GM12878 (cell line): ENCODE measurements at regions not wholly inside any gene's neighbourhood (a gene's known extent, or its start where the extent isn't known, plus 50 kb on each side); places are given as distances from the start of the nearest gene placed in this dataset.
A peak's percentile ranks its signal among the peaks of the same experiment; 100 is the strongest.

ENCODE experiments used
- ATAC-seq: fragments of 200-7000 bp; cut with Tn5 transposase; 3 replicates; pipeline ENCODE4 v1.9.1; 2020; ENCODE audit warnings: mild to moderate bottlenecking, moderate library complexity
- BruUV-seq: library from RNA; stranded (reverse); fragments of 400-500 nt; replicated peaks from 2 replicates; lab custom pipeline; 2021; lab: Mats Ljungman, UMichigan
- CTCF ChIA-PET: fragments of 300-600 bp; sonication (Branson Sonifier 250); formaldehyde crosslinking; extraction: SDS; loops from one replicate; lab custom pipeline; 2021; ENCODE audit warnings: inconsistent platforms; lab: Yijun Ruan, JAX
- POLR2A ChIA-PET: fragments of 350-600 bp; formaldehyde crosslinking; extraction: SDS; loops from one replicate; lab custom pipeline; 2021; ENCODE audit warnings: inconsistent platforms; lab: Charles Lee
- RAD21 ChIA-PET: fragments of 300-600 bp; sonication (Branson Sonifier 250); formaldehyde crosslinking; loops from one replicate; lab custom pipeline; 2023; ENCODE audit warnings: antibody characterized with exemption; ENCODE audit not compliant: unreplicated experiment; lab: Charles Lee
- SMC1A ChIA-PET: fragments of 300-600 bp; sonication (Branson Sonifier 250); formaldehyde crosslinking; loops from one replicate; lab custom pipeline; 2023; ENCODE audit not compliant: unreplicated experiment, uncharacterized antibody; lab: Charles Lee
- DNase-seq: peaks from one replicate; pipeline ENCODE4 v3.0.0-alpha.2; 2011; ENCODE audit warnings: low read depth, low spot score
- FAIRE-seq: peaks from 3 replicates; lab custom pipeline; 2011; peaks lifted over from hg19 to GRCh38; lab: Jason Lieb, UNC
- H2AFZ ChIP-seq: 2 replicates; pipeline ENCODE4 v1.6.0; 2011; ENCODE audit warnings: low read depth, low read length, control low read depth; ENCODE audit not compliant: control insufficient read depth
- H3K27ac ChIP-seq: 2 replicates; pipeline ENCODE4 v1.5.1; 2011; ENCODE audit warnings: control low read depth; ENCODE audit not compliant: control insufficient read depth, insufficient read depth
- H3K27me3 ChIP-seq, 2 experiments: replicated peaks in 1 of 2; 2 replicates each; pipeline versions ENCODE4 v1.6.0 to v1.6.1; 2011; ENCODE audit warnings: low read length in 1 of 2; ENCODE audit not compliant: control insufficient read depth in 2 of 2, insufficient read depth in 2 of 2
- H3K36me3 ChIP-seq, 2 experiments: 2 replicates each; pipeline ENCODE4 v1.5.1; 2011; ENCODE audit warnings: low read length in 1 of 2; ENCODE audit not compliant: control insufficient read depth in 2 of 2, insufficient read depth in 2 of 2
- H3K4me1 ChIP-seq: 2 replicates; pipeline ENCODE4 v1.6.1; 2011; ENCODE audit warnings: mild to moderate bottlenecking, low read length, moderate library complexity, mixed read lengths; ENCODE audit not compliant: control insufficient read depth, insufficient read depth
- H3K4me2 ChIP-seq: 2 replicates; pipeline ENCODE4 v1.6.0; 2011; ENCODE audit warnings: control low read depth; ENCODE audit not compliant: control insufficient read depth, insufficient read depth
- H3K4me3 ChIP-seq: fragments of 200-600 bp; sonication (generic); 2 replicates; pipeline ENCODE4 v1.5.1; 2016
- H3K79me2 ChIP-seq: 2 replicates; pipeline ENCODE4 v1.6.0; 2011; ENCODE audit warnings: low read length; ENCODE audit not compliant: control insufficient read depth, insufficient read depth
- H3K9ac ChIP-seq: 2 replicates; pipeline ENCODE4 v1.8.0; 2011; ENCODE audit warnings: low read length, control low read depth, mixed read lengths; ENCODE audit not compliant: control insufficient read depth, insufficient read depth
- H3K9me3 ChIP-seq: replicated peaks from 3 replicates; pipeline ENCODE4 v1.5.1; 2011; ENCODE audit warnings: mild to moderate bottlenecking, low read length; ENCODE audit not compliant: control insufficient read depth, insufficient read depth
- H4K20me1 ChIP-seq: 2 replicates; pipeline ENCODE4 v1.6.0; 2011; ENCODE audit not compliant: control insufficient read depth, insufficient read depth
- CBFB ChIP-seq: IDR thresholded peaks from 2 replicates; pipeline ENCODE4 v1.6.1; 2016; ENCODE audit warnings: antibody characterized with exemption, low read depth
- CREB1 ChIP-seq: IDR thresholded peaks from 2 replicates; pipeline ENCODE4 v1.6.1; 2012; ENCODE audit warnings: low read depth, mild to moderate bottlenecking, inconsistent platforms
- CREM ChIP-seq: IDR thresholded peaks from 2 replicates; pipeline ENCODE4 v1.6.1; 2014; ENCODE audit warnings: antibody characterized with exemption, low read depth
- DPF2 ChIP-seq: fragments of 450-650 bp; IDR thresholded peaks from 2 replicates; pipeline ENCODE4 v1.6.1; 2017; ENCODE audit warnings: mild to moderate bottlenecking
- EP300 ChIP-seq, 2 experiments: fragments of 150-350 bp in 1 of 2; IDR thresholded peaks; 2 replicates each; pipeline ENCODE4 v1.6.1; 2011 to 2012; ENCODE audit warnings: low read depth in 2 of 2, low read length in 2 of 2, borderline replicate concordance in 1 of 2, improper control_type of control experiment in 1 of 2, inconsistent platforms in 1 of 2; ENCODE audit not compliant: control insufficient read depth in 1 of 2
- GABPA ChIP-seq: IDR thresholded peaks from 2 replicates; pipeline ENCODE4 v1.6.1; 2014; ENCODE audit warnings: antibody characterized with exemption, low read depth, mild to moderate bottlenecking, inconsistent platforms
- GATAD2B ChIP-seq: fragments of 450-650 bp; conservative IDR thresholded peaks from 2 replicates; pipeline ENCODE4 v1.6.1; 2017; ENCODE audit warnings: low read depth, mild to moderate bottlenecking, moderate library complexity
- JUNB ChIP-seq: IDR thresholded peaks from 2 replicates; pipeline ENCODE4 v1.6.1; 2016; ENCODE audit warnings: antibody characterized with exemption, mild to moderate bottlenecking
- KDM1A ChIP-seq: fragments of 200-600 bp; sonication (generic); IDR thresholded peaks from 2 replicates; pipeline ENCODE4 v1.6.1; 2016; ENCODE audit warnings: borderline replicate concordance
- MXI1 ChIP-seq: fragments of 150-350 bp; IDR thresholded peaks from 2 replicates; pipeline ENCODE4 v1.6.1; 2011; ENCODE audit warnings: low read depth, mild to moderate bottlenecking, inconsistent platforms, low read length, improper control_type of control experiment
- NR2C2 ChIP-seq: IDR thresholded peaks from 2 replicates; pipeline ENCODE4 v1.6.1; 2011; ENCODE audit warnings: borderline replicate concordance, low read depth; ENCODE audit not compliant: control insufficient read depth, insufficient read length
- POLR2A ChIP-seq: IDR thresholded peaks from 2 replicates; pipeline ENCODE4 v1.6.1; 2011; ENCODE audit warnings: low read depth, mild to moderate bottlenecking, low read length
- POLR2AphosphoS5 ChIP-seq: IDR thresholded peaks from 2 replicates; pipeline ENCODE4 v1.6.1; 2011; ENCODE audit warnings: mild to moderate bottlenecking, low read length, inconsistent platforms
- RBBP5 ChIP-seq: fragments of 200-600 bp; sonication (generic); conservative IDR thresholded peaks from 2 replicates; pipeline ENCODE4 v1.6.1; 2016
- RCOR1 ChIP-seq: conservative IDR thresholded peaks from 2 replicates; pipeline ENCODE4 v1.6.1; 2012; ENCODE audit warnings: low read depth, low read length, improper control_type of control experiment
- SMC3 ChIP-seq: IDR thresholded peaks from 2 replicates; pipeline ENCODE4 v1.6.1; 2011; ENCODE audit warnings: low read length, improper control_type of control experiment, borderline replicate concordance
- SRF ChIP-seq, 2 experiments: IDR thresholded peaks; 2 replicates each; pipeline ENCODE4 v1.6.1; 2011; ENCODE audit warnings: low read depth in 2 of 2, low read length in 2 of 2, mild to moderate bottlenecking in 1 of 2, moderate library complexity in 1 of 2
- STAT3 ChIP-seq: IDR thresholded peaks from 2 replicates; pipeline ENCODE4 v1.6.1; 2011; ENCODE audit warnings: low read depth, low read length, improper control_type of control experiment
- SUZ12 ChIP-seq: fragments of 200-600 bp; sonication (generic); IDR thresholded peaks from one replicate; pipeline ENCODE4 v1.6.1; 2018; ENCODE audit warnings: antibody characterized with exemption, mild to moderate bottlenecking; ENCODE audit not compliant: unreplicated experiment
- YBX1 ChIP-seq: fragments of 450-650 bp; IDR thresholded peaks from 2 replicates; pipeline ENCODE4 v1.6.1; 2016; ENCODE audit warnings: antibody characterized with exemption
- ZNF384 ChIP-seq: IDR thresholded peaks from 2 replicates; pipeline ENCODE4 v1.6.1; 2012; ENCODE audit warnings: low read depth, mild to moderate bottlenecking, low read length, improper control_type of control experiment, borderline replicate concordance
- ZNF622 ChIP-seq: fragments of 450-650 bp; IDR thresholded peaks from 2 replicates; pipeline ENCODE4 v1.6.1; 2017; ENCODE audit warnings: mild to moderate bottlenecking, inconsistent platforms
- WGBS: methylation state at CpG from one replicate; pipeline ENCODE4 v1.1.6; 2016; ENCODE audit warnings: low lambda C conversion rate; ENCODE audit not compliant: insufficient replicate concordance, insufficient coverage; ENCODE audit errors: missing lambda C conversion rate; 5-methylcytosine and 5-hydroxymethylcytosine counted together
- in situ Hi-C: fragments of 300-500 bp; cut with MboI; formaldehyde crosslinking; loops from 9 replicates; pipeline ENCODE4 v1.14.3; 2018; ENCODE audit warnings: mixed read lengths
- intact Hi-C: fragments of 100-400 bp; cut with micrococcal nuclease; formaldehyde crosslinking; loops from one replicate; pipeline ENCODE4 v1.14.2; 2022; ENCODE audit not compliant: unreplicated experiment

GRCh38 chr7:42426163-42426562 lies 189.2 kb upstream of the GLI3 start:
- ChIA-PET RAD21 (no interaction called here), CTCF (interaction anchor here (1.1 kb wide), 1 partner anchor 17 kb away, joined by 3 read pairs; no protein-coding TSS in a partner anchor), POLR2A (no interaction called here), SMC1A (no interaction called here)
- no peak overlapping the region for H3K4me2 ChIP-seq
- no peaks in the 10 kb centered on the region; a peak in 1 of 4 replicates for H3K27me3 ChIP-seq
- H3K36me3 ChIP-seq = no peaks in the 10 kb centered on the region
- in situ Hi-C loops (no loop called here), intact Hi-C loops (no loop called here)
- H3K4me1 ChIP-seq = no peaks in the 10 kb centered on the region
- no peaks in the 10 kb centered on the region for H3K9me3 ChIP-seq
- no peak for ATAC-seq
- 2% methylated on average over 4 of the region's 4 CpGs for WGBS
- no peak for FAIRE-seq
- DNase-seq = no peak
- no TSS peak for BruUV-seq
- no peak overlapping the region for H3K27ac ChIP-seq
- no peaks in the 10 kb centered on the region for H3K79me2 ChIP-seq
- H2AFZ ChIP-seq = no peak overlapping the region
- H3K9ac ChIP-seq = no peak overlapping the region
- H4K20me1 ChIP-seq = no peaks in the 10 kb centered on the region
- H3K4me3 ChIP-seq = no peak overlapping the region
- 0 out of 2 replicates have a peak, but pooled peaks have one; percentile 15 for TF ChIP-seq CREM
- TF ChIP-seq CREB1 = peak; percentile 65; the same call in 1 of the 2 replicates
- TF ChIP-seq GATAD2B = no peak
- TF ChIP-seq SRF (IDR thresholded peaks at IDR 0.05; ENCODE audit: low read depth in 2 of 2, low read length in 2 of 2) = no peak
- TF ChIP-seq JUNB = no peak
- no peak for TF ChIP-seq GABPA
- no peak for TF ChIP-seq KDM1A

GRCh38 chr7:42414941-42415505 lies 178.0 kb upstream of the GLI3 start:
- Histone ChIP-seq H3K9me3 (no peaks in the 10 kb centered on the region), H3K79me2 (no peaks in the 10 kb centered on the region), H3K4me1 (no peaks in the 10 kb centered on the region), H3K27ac (no peak overlapping the region), H3K36me3 (no peaks in the 10 kb centered on the region), H4K20me1 (no peaks in the 10 kb centered on the region), H3K4me2 (no peak overlapping the region), H3K27me3 (no peaks in the 10 kb centered on the region; a peak in 1 of 4 replicates), H3K4me3 (no peak overlapping the region), H2AFZ (no peak overlapping the region), H3K9ac (no peak overlapping the region)
- CTCF ChIA-PET = no interaction called here
- SMC1A ChIA-PET = no interaction called here
- DNase-seq (no peak), ATAC-seq (no peak), FAIRE-seq (no peak)
- RAD21 ChIA-PET = no interaction called here
- no peak for TF ChIP-seq CBFB
- TF ChIP-seq POLR2AphosphoS5 = no peak
- no peak for TF ChIP-seq EP300 (IDR thresholded peaks at IDR 0.05; ENCODE audit: borderline replicate concordance in 1 of 2, control insufficient read depth in 1 of 2, low read depth in 2 of 2, low read length in 2 of 2)
- no peak for TF ChIP-seq POLR2A
- TF ChIP-seq DPF2 = no peak
- no peak for TF ChIP-seq ZNF622
- TF ChIP-seq ZNF384 = no peak
- no peak for TF ChIP-seq NR2C2
- TF ChIP-seq STAT3 = no peak
- no peak for TF ChIP-seq SUZ12
- TF ChIP-seq RCOR1 = no peak
- no peak for TF ChIP-seq YBX1
- no peak for TF ChIP-seq RBBP5
- no peak for TF ChIP-seq SMC3
- TF ChIP-seq MXI1 = no peak
- POLR2A ChIA-PET = no interaction called here
- BruUV-seq = no TSS peak
- 3% methylated on average over 4 of the region's 4 CpGs for WGBS
- intact Hi-C loops = no loop called here
- in situ Hi-C loops = no loop called here
